OCI-LY1 (cell line): ENCODE measurements at regions not wholly inside any gene's neighbourhood (a gene's known extent, or its start where the extent isn't known, plus 50 kb on each side); places are given as distances from the start of the nearest gene placed in this dataset.

ENCODE experiments used
- H2AFZ ChIP-seq: fragments of 200-600 bp; sonication (generic), shearing (Covaris generic); 2 replicates; pipeline ENCODE4 v1.6.0; 2014; ENCODE audit warnings: antibody characterized with exemption, mild to moderate bottlenecking, low read length
- H3F3A ChIP-seq: fragments of 200-600 bp; sonication (generic), shearing (Covaris generic); 2 replicates; pipeline ENCODE4 v1.6.0; 2014; ENCODE audit warnings: mild to moderate bottlenecking, antibody characterized with exemption, low read length, moderate library complexity; ENCODE audit not compliant: insufficient read depth
- H3K27ac ChIP-seq: fragments of 200-600 bp; sonication (generic); 2 replicates; pipeline ENCODE4 v1.5.1; 2014; ENCODE audit warnings: low read length, mixed run types, mild to moderate bottlenecking, low read depth; ENCODE audit not compliant: poor library complexity, severe bottlenecking
- H3K27me3 ChIP-seq: fragments of 200-600 bp; sonication (generic); 2 replicates; pipeline ENCODE4 v1.6.0; 2014; ENCODE audit warnings: antibody characterized with exemption, mild to moderate bottlenecking, low read length, moderate library complexity; ENCODE audit not compliant: insufficient read depth
- H3K36me3 ChIP-seq: fragments of 200-600 bp; sonication (generic); 2 replicates; pipeline ENCODE4 v1.6.1; 2014; ENCODE audit warnings: mild to moderate bottlenecking, antibody characterized with exemption, low read length, moderate library complexity, mixed read lengths; ENCODE audit not compliant: insufficient read depth
- H3K4me1 ChIP-seq: fragments of 200-600 bp; sonication (generic); 2 replicates; pipeline ENCODE4 v1.5.1; 2014; ENCODE audit warnings: mild to moderate bottlenecking, low read length, moderate library complexity; ENCODE audit not compliant: insufficient read depth, severe bottlenecking
- H3K4me2 ChIP-seq: fragments of 200-600 bp; sonication (generic), shearing (Covaris generic); 2 replicates; pipeline ENCODE4 v1.6.1; 2014; ENCODE audit warnings: low read length
- H3K4me3 ChIP-seq: fragments of 200-600 bp; sonication (generic); 2 replicates; pipeline ENCODE4 v1.5.1; 2014; ENCODE audit warnings: low read length, low read depth, mild to moderate bottlenecking, mixed read lengths; ENCODE audit not compliant: poor library complexity, severe bottlenecking
- H3K79me2 ChIP-seq: fragments of 200-600 bp; shearing (Covaris generic); 2 replicates; pipeline ENCODE4 v1.6.1; 2016; ENCODE audit warnings: mixed run types, low read length, mixed read lengths; ENCODE audit not compliant: insufficient read depth
- H3K9ac ChIP-seq: fragments of 200-600 bp; sonication (generic), shearing (Covaris generic); 2 replicates; pipeline ENCODE4 v1.6.1; 2014; ENCODE audit warnings: mild to moderate bottlenecking, low read length, mixed read lengths
- H3K9me2 ChIP-seq: fragments of 200-600 bp; sonication (generic), shearing (Covaris generic); 2 replicates; pipeline ENCODE4 v1.6.1; 2014; ENCODE audit warnings: low read depth, mild to moderate bottlenecking, low read length, mixed read lengths
- H3K9me3 ChIP-seq: fragments of 200-600 bp; shearing (Covaris generic); 2 replicates; pipeline ENCODE4 v1.6.1; 2014; ENCODE audit warnings: low read length, mixed read lengths
- H4K20me1 ChIP-seq: fragments of 200-600 bp; sonication (generic), shearing (Covaris generic); 2 replicates; pipeline ENCODE4 v1.6.0; 2016; ENCODE audit warnings: mild to moderate bottlenecking, low read length; ENCODE audit not compliant: insufficient read depth
- CTCF ChIP-seq: fragments of 200-600 bp; sonication (generic), shearing (Covaris generic); IDR thresholded peaks from 2 replicates; pipeline ENCODE4 v1.5.1; 2017; ENCODE audit warnings: mild to moderate bottlenecking, antibody characterized with exemption, low read length, moderate library complexity, mixed read lengths
- EZH2 ChIP-seq: fragments of 200-600 bp; sonication (generic), shearing (Covaris generic); IDR thresholded peaks from 2 replicates; pipeline ENCODE4 v1.8.0; 2017; ENCODE audit warnings: borderline replicate concordance, mixed run types, mild to moderate bottlenecking, antibody characterized with exemption, low read length, moderate library complexity, mixed read lengths

GRCh38 chr6:93104195-93104817 lies 315.1 kb downstream of the EPHA7 start:
- Histone ChIP-seq H3K36me3 (no peaks in the 10 kb centered on the region), H3K9ac (no peak overlapping the region), H3K9me2 (no peaks in the 10 kb centered on the region), H3K9me3 (no peaks in the 10 kb centered on the region), H4K20me1 (no peaks in the 10 kb centered on the region), H3K4me3 (no peak overlapping the region), H3F3A (no peaks in the 10 kb centered on the region), H3K27me3 (no peaks in the 10 kb centered on the region), H3K27ac (no peak overlapping the region), H2AFZ (no peak overlapping the region), H3K79me2 (no peaks in the 10 kb centered on the region), H3K4me1 (no peaks in the 10 kb centered on the region), H3K4me2 (no peak overlapping the region)
- TF ChIP-seq CTCF (no peak), EZH2 (no peak)

- Histone ChIP-seq H3K9me2 (no peaks in the 10 kb centered on the region), H4K20me1 (no peaks in the 10 kb centered on the region), H3K9ac (no peak overlapping the region), H3K9me3 (no peaks in the 10 kb centered on the region), H3K4me2 (no peak overlapping the region), H3K27ac (no peak overlapping the region), H3K4me3 (no peak overlapping the region), H3K36me3 (no peaks in the 10 kb centered on the region), H3F3A (no peaks in the 10 kb centered on the region), H3K4me1 (no peaks in the 10 kb centered on the region), H3K27me3 (no peaks in the 10 kb centered on the region), H2AFZ (no peak overlapping the region), H3K79me2 (no peaks in the 10 kb centered on the region)
- TF ChIP-seq EZH2 (no peak), CTCF (no peak)
These were observed 330.5 kb downstream of the EPHA7 start for GRCh38 chr6:93088621-93089501.

GRCh38 chr6:93087606-93088005 lies 331.8 kb downstream of the EPHA7 start:
- no peaks in the 10 kb centered on the region for H4K20me1 ChIP-seq
- H3K4me2 ChIP-seq, result no peak overlapping the region
- TF ChIP-seq CTCF (no peak), EZH2 (no peak)

More at GRCh38 chr6:93087606-93088005, 331.8 kb downstream of the EPHA7 start:
- Histone ChIP-seq H3K27me3 (no peaks in the 10 kb centered on the region), H3K9me2 (no peaks in the 10 kb centered on the region), H3K9me3 (no peaks in the 10 kb centered on the region), H3K4me1 (no peaks in the 10 kb centered on the region), H3K36me3 (no peaks in the 10 kb centered on the region), H3K79me2 (no peaks in the 10 kb centered on the region), H3K4me3 (no peak overlapping the region), H3K27ac (no peak overlapping the region), H2AFZ (no peak overlapping the region), H3K9ac (no peak overlapping the region), H3F3A (no peaks in the 10 kb centered on the region)
